ENCODE measurements at regions not wholly inside any gene's neighbourhood (a gene's known extent, or its start where the extent isn't known, plus 50 kb on each side); places are given as distances from the start of the nearest gene placed in this dataset.

DNA sequence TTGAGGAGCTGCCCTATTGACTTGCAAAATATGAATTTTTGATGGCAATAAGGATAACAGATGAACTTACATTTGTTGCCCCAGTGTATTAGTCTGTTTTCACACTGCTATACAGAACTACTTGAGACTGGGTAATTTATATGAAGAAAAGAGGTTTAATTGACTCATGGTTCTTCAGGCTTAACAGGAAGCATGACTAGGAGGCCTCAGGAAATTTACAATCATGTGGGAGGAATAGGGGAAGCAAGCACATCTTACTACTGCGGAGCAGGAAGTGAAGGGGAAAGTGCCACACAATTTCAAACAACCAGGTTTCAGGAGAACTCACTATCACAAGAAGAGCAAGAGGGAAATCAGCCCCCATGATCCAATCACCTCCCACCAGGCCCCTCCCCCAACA lies 57.9 kb downstream of the ZNF22 start:
- TF ChIP-seq CEBPB (IDR thresholded peaks at IDR 0.05; ENCODE audit: low read depth, low read length) = no peak
- TF ChIP-seq POLR2A (IDR thresholded peaks at IDR 0.05; ENCODE audit: low read depth, low read length) = no peak
- TF ChIP-seq RAD21 (IDR thresholded peaks at IDR 0.05; ENCODE audit: low read length) = no peak
- no peak for TF ChIP-seq MXI1 (IDR thresholded peaks at IDR 0.05; ENCODE audit: borderline replicate concordance, low read depth, low read length)
- TF ChIP-seq SMC3 (IDR thresholded peaks at IDR 0.05; ENCODE audit: low read depth, low read length) = no peak
- TF ChIP-seq, protein P1, sequence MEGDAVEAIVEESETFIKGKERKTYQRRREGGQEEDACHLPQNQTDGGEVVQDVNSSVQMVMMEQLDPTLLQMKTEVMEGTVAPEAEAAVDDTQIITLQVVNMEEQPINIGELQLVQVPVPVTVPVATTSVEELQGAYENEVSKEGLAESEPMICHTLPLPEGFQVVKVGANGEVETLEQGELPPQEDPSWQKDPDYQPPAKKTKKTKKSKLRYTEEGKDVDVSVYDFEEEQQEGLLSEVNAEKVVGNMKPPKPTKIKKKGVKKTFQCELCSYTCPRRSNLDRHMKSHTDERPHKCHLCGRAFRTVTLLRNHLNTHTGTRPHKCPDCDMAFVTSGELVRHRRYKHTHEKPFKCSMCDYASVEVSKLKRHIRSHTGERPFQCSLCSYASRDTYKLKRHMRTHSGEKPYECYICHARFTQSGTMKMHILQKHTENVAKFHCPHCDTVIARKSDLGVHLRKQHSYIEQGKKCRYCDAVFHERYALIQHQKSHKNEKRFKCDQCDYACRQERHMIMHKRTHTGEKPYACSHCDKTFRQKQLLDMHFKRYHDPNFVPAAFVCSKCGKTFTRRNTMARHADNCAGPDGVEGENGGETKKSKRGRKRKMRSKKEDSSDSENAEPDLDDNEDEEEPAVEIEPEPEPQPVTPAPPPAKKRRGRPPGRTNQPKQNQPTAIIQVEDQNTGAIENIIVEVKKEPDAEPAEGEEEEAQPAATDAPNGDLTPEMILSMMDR (conservative IDR thresholded peaks at IDR 0.05; ENCODE audit: low read depth, low read length) = no peak
- TF ChIP-seq CHD1 (IDR thresholded peaks at IDR 0.05; ENCODE audit: low read depth, low read length) = no peak
- no peak for TF ChIP-seq RFX5 (IDR thresholded peaks at IDR 0.05; ENCODE audit: low read depth, low read length)
- no peak for TF ChIP-seq FOS (IDR thresholded peaks at IDR 0.05; ENCODE audit: low read depth, low read length)
- TF ChIP-seq, protein P2, sequence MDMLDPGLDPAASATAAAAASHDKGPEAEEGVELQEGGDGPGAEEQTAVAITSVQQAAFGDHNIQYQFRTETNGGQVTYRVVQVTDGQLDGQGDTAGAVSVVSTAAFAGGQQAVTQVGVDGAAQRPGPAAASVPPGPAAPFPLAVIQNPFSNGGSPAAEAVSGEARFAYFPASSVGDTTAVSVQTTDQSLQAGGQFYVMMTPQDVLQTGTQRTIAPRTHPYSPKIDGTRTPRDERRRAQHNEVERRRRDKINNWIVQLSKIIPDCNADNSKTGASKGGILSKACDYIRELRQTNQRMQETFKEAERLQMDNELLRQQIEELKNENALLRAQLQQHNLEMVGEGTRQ (IDR thresholded peaks at IDR 0.05; ENCODE audit: low read depth, low read length) = no peak
- no peak for TF ChIP-seq BHLHE40 (IDR thresholded peaks at IDR 0.05; ENCODE audit: low read depth, low read length)
- no peak for TF ChIP-seq MAFK (IDR thresholded peaks at IDR 0.05; ENCODE audit: low read depth, low read length)
- TF ChIP-seq NFE2L2 (IDR thresholded peaks at IDR 0.05; ENCODE audit: low read depth, low read length) = no peak
- TF ChIP-seq, protein P3, sequence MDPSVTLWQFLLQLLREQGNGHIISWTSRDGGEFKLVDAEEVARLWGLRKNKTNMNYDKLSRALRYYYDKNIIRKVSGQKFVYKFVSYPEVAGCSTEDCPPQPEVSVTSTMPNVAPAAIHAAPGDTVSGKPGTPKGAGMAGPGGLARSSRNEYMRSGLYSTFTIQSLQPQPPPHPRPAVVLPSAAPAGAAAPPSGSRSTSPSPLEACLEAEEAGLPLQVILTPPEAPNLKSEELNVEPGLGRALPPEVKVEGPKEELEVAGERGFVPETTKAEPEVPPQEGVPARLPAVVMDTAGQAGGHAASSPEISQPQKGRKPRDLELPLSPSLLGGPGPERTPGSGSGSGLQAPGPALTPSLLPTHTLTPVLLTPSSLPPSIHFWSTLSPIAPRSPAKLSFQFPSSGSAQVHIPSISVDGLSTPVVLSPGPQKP (IDR thresholded peaks at IDR 0.05; ENCODE audit: borderline replicate concordance, low read depth, low read length) = no peak
